IMR-90 (cell line): ENCODE measurements at regions not wholly inside any gene's neighbourhood (a gene's known extent, or its start where the extent isn't known, plus 50 kb on each side); places are given as distances from the start of the nearest gene placed in this dataset.

Source experiments
- ATAC-seq: fragments of 200-7000 bp; cut with Tn5 transposase; 2 replicates; pipeline ENCODE4 v1.9.1; 2020; ENCODE audit warnings: low read depth, mild to moderate bottlenecking, moderate library complexity
- BruUV-seq: library from RNA; stranded (reverse); fragments of 400-500 nt; replicated peaks from 2 replicates; lab custom pipeline; 2021; lab: Mats Ljungman, UMichigan
- CTCF ChIA-PET: fragments of 300-600 bp; formaldehyde crosslinking; extraction: SDS; loops from one replicate; lab custom pipeline; 2021; ENCODE audit warnings: antibody characterized with exemption; lab: Yijun Ruan, JAX
- POLR2A ChIA-PET: fragments of 300-600 bp; sonication (Branson Sonifier 250); formaldehyde crosslinking; loops from one replicate; lab custom pipeline; 2022; ENCODE audit warnings: antibody characterized with exemption; ENCODE audit not compliant: unreplicated experiment; lab: Charles Lee
- DNase-seq: peaks from one replicate; pipeline ENCODE4 v3.0.0; 2013
- H2AFZ ChIP-seq: replicated peaks from 2 replicates; pipeline ENCODE3; 2013; ENCODE audit warnings: low read length, mild to moderate bottlenecking; ENCODE audit not compliant: poor library complexity
- H2AK5ac ChIP-seq: 2 replicates; pipeline ENCODE4 v1.6.1; 2013; ENCODE audit warnings: low read depth, low read length, inconsistent platforms
- H2AK9ac ChIP-seq: replicated peaks from 2 replicates; pipeline ENCODE3; 2013; ENCODE audit warnings: mild to moderate bottlenecking, low read depth, low read length, moderate library complexity; ENCODE audit not compliant: poor library complexity
- H2BK120ac ChIP-seq: 2 replicates; pipeline ENCODE4 v1.6.1; 2013; ENCODE audit warnings: low read depth, low read length, inconsistent platforms
- H2BK15ac ChIP-seq: 3 replicates; pipeline ENCODE4 v1.6.1; 2013; ENCODE audit warnings: low read depth, low read length, inconsistent platforms
- H2BK20ac ChIP-seq: 2 replicates; pipeline ENCODE4 v1.6.1; 2013; ENCODE audit warnings: low read depth, mild to moderate bottlenecking, inconsistent platforms, low read length, moderate library complexity
- H2BK5ac ChIP-seq: 2 replicates; pipeline ENCODE4 v1.6.1; 2013; ENCODE audit warnings: mild to moderate bottlenecking, low read depth, low read length, inconsistent platforms; ENCODE audit not compliant: poor library complexity, severe bottlenecking
- H3K14ac ChIP-seq: replicated peaks from 2 replicates; pipeline ENCODE4 v1.6.1; 2013; ENCODE audit warnings: low read depth, low read length, inconsistent platforms
- H3K18ac ChIP-seq: 2 replicates; pipeline ENCODE4 v1.6.1; 2013; ENCODE audit warnings: low read depth, low read length, control low read depth
- H3K23ac ChIP-seq: 2 replicates; pipeline ENCODE4 v1.6.1; 2013; ENCODE audit warnings: low read depth, low read length, inconsistent platforms
- H3K27ac ChIP-seq: 2 replicates; pipeline ENCODE4 v1.5.1; 2013; ENCODE audit warnings: mild to moderate bottlenecking, control low read depth, low read length; ENCODE audit not compliant: insufficient read depth
- H3K27me3 ChIP-seq: 2 replicates; pipeline ENCODE4 v1.6.1; 2013; ENCODE audit warnings: low read length; ENCODE audit not compliant: control insufficient read depth, insufficient read depth
- H3K36me3 ChIP-seq: 2 replicates; pipeline ENCODE4 v1.6.1; 2013; ENCODE audit warnings: low read length, mixed read lengths; ENCODE audit not compliant: control insufficient read depth, insufficient read depth
- H3K4ac ChIP-seq: 2 replicates; pipeline ENCODE4 v1.6.1; 2013; ENCODE audit warnings: low read depth, low read length, inconsistent platforms
- H3K4me1 ChIP-seq: 2 replicates; pipeline ENCODE4 v1.6.1; 2013; ENCODE audit warnings: low read length, mixed read lengths; ENCODE audit not compliant: control insufficient read depth, insufficient read depth
- H3K4me2 ChIP-seq: 2 replicates; pipeline ENCODE4 v1.6.1; 2013; ENCODE audit warnings: low read depth, mild to moderate bottlenecking, control low read depth, low read length, moderate library complexity
- H3K4me3 ChIP-seq: 2 replicates; pipeline ENCODE4 v1.5.1; 2013; ENCODE audit warnings: low read depth, mild to moderate bottlenecking, control low read depth, low read length, moderate library complexity; ENCODE audit not compliant: insufficient read depth
- H3K56ac ChIP-seq: 2 replicates; pipeline ENCODE4 v1.6.1; 2013; ENCODE audit warnings: low read length, inconsistent platforms; ENCODE audit not compliant: insufficient read depth; ENCODE audit errors: extremely low read depth
- H3K79me1 ChIP-seq, 2 experiments: 2 replicates each; pipeline ENCODE4 v1.6.1; 2013; ENCODE audit warnings: low read length in 2 of 2, inconsistent platforms in 1 of 2, low read depth in 1 of 2
- H3K9ac ChIP-seq: 2 replicates; pipeline ENCODE4 v1.6.1; 2013; ENCODE audit warnings: low read depth, low read length, control low read depth
- H3K9me1 ChIP-seq: 2 replicates; pipeline ENCODE4 v1.6.1; 2013; ENCODE audit warnings: low read length, inconsistent platforms; ENCODE audit not compliant: insufficient read depth
- H3K9me3 ChIP-seq: 2 replicates; pipeline ENCODE4 v1.6.1; 2013; ENCODE audit warnings: low read length; ENCODE audit not compliant: control insufficient read depth, insufficient read depth
- H4K20me1 ChIP-seq: 2 replicates; pipeline ENCODE4 v1.6.1; 2013; ENCODE audit warnings: low read length, inconsistent platforms; ENCODE audit not compliant: insufficient read depth
- H4K5ac ChIP-seq: 2 replicates; pipeline ENCODE4 v1.6.1; 2013; ENCODE audit warnings: mild to moderate bottlenecking, low read depth, low read length, control low read depth
- H4K8ac ChIP-seq, 2 experiments: 2 replicates each; pipeline ENCODE4 v1.6.1; 2013; ENCODE audit warnings: low read depth in 2 of 2, low read length in 2 of 2, control low read depth in 1 of 2, inconsistent platforms in 1 of 2
- H4K91ac ChIP-seq: 2 replicates; pipeline ENCODE4 v1.6.1; 2013; ENCODE audit warnings: low read depth, low read length, inconsistent platforms; ENCODE audit not compliant: insufficient read depth
- BHLHE40 ChIP-seq: fragments of 150-350 bp; IDR thresholded peaks from 2 replicates; pipeline ENCODE4 v1.6.1; 2016; ENCODE audit warnings: mild to moderate bottlenecking, low read depth, low read length
- CEBPB ChIP-seq: IDR thresholded peaks from 2 replicates; pipeline ENCODE4 v1.6.1; 2012; ENCODE audit warnings: low read depth, low read length, improper control_type of control experiment
- CTCF ChIP-seq: conservative IDR thresholded peaks from 2 replicates; pipeline ENCODE4 v1.5.1; 2012; ENCODE audit warnings: mild to moderate bottlenecking, low read depth, low read length, improper control_type of control experiment
- ELK1 ChIP-seq: fragments of 150-350 bp; IDR thresholded peaks from 2 replicates; pipeline ENCODE4 v1.6.1; 2016; ENCODE audit warnings: low read depth, mild to moderate bottlenecking, low read length, moderate library complexity, borderline replicate concordance
- MAFK ChIP-seq: IDR thresholded peaks from 2 replicates; pipeline ENCODE4 v1.6.1; 2012; ENCODE audit warnings: low read depth, low read length, improper control_type of control experiment
- MXI1 ChIP-seq: IDR thresholded peaks from 2 replicates; pipeline ENCODE4 v1.6.1; 2012; ENCODE audit warnings: low read depth, mild to moderate bottlenecking, low read length, moderate library complexity, borderline replicate concordance
- NFE2L2 ChIP-seq: fragments of 150-350 bp; IDR thresholded peaks from 2 replicates; pipeline ENCODE4 v1.6.1; 2016; ENCODE audit warnings: low read depth, mild to moderate bottlenecking, low read length
- RAD21 ChIP-seq: IDR thresholded peaks from 2 replicates; pipeline ENCODE4 v1.6.1; 2012; ENCODE audit warnings: low read length, improper control_type of control experiment
- RCOR1 ChIP-seq: IDR thresholded peaks from 2 replicates; pipeline ENCODE4 v1.6.1; 2012; ENCODE audit warnings: mild to moderate bottlenecking, low read length, improper control_type of control experiment; ENCODE audit not compliant: insufficient replicate concordance
- SMC3 ChIP-seq: fragments of 150-350 bp; IDR thresholded peaks from 2 replicates; pipeline ENCODE4 v1.6.1; 2016; ENCODE audit warnings: low read depth, mild to moderate bottlenecking, antibody characterized with exemption, low read length, moderate library complexity
- WGBS, 2 experiments: methylation state at CpG; one replicate each; pipeline versions ENCODE4 v1.1.5 to v1.1.7; 2013; ENCODE audit warnings: missing lambda C conversion rate in 2 of 2; ENCODE audit not compliant: insufficient read length in 1 of 2; ENCODE audit errors: extremely low coverage in 2 of 2; 5-methylcytosine and 5-hydroxymethylcytosine counted together
- dilution Hi-C: fragments of 300-500 bp; cut with HindIII; formaldehyde crosslinking; loops from one replicate; pipeline ENCODE4 v1.14.3; 2018; ENCODE audit warnings: low sequenced_read_pairs; ENCODE audit not compliant: unreplicated experiment
- in situ Hi-C: fragments of 300-500 bp; cut with MboI; formaldehyde crosslinking; loops from 3 replicates; pipeline ENCODE4 v1.14.3; 2019; ENCODE audit warnings: low sequenced_read_pairs, inconsistent platforms, mixed read lengths
- intact Hi-C: fragments of 100-400 bp; cut with micrococcal nuclease; formaldehyde crosslinking; loops from 2 replicates; pipeline ENCODE4 v1.10.0; 2022

- no peak overlapping the region for H2BK120ac ChIP-seq
- H3K4ac ChIP-seq = no peak overlapping the region
- no peaks in the 10 kb centered on the region for H4K20me1 ChIP-seq
- no peak overlapping the region for H3K9ac ChIP-seq
- no peak overlapping the region for H3K56ac ChIP-seq
- no peak overlapping the region for H4K8ac ChIP-seq
- H3K4me3 ChIP-seq = no peak overlapping the region
- CTCF ChIA-PET = no interaction called here
- peaks cover 2% of the 10 kb centered on the region; the same call in 1 of the 2 replicates for H3K27me3 ChIP-seq
- TF ChIP-seq NFE2L2 (no peak), RAD21 (no peak), RCOR1 (no peak), MXI1 (no peak), CTCF (no peak), BHLHE40 (no peak), CEBPB (no peak), MAFK (no peak), SMC3 (no peak), ELK1 (no peak)
- no TSS peak for BruUV-seq
- H3K4me1 ChIP-seq = no peaks in the 10 kb centered on the region
- H3K9me1 ChIP-seq = no peaks in the 10 kb centered on the region
- DNase-seq = no peak
- H2BK5ac ChIP-seq = no peak overlapping the region
- no peak overlapping the region for H2BK15ac ChIP-seq
- H3K23ac ChIP-seq = no peak overlapping the region
- no peak overlapping the region for H4K91ac ChIP-seq
- H3K14ac ChIP-seq = no peak overlapping the region
- H2AK5ac ChIP-seq = no peak overlapping the region
- H3K36me3 ChIP-seq = no peaks in the 10 kb centered on the region
- dilution Hi-C loops = no loop called here
- no peak overlapping the region for H3K18ac ChIP-seq
- H3K79me1 ChIP-seq = no peaks in the 10 kb centered on the region
- WGBS, 2 experiments = no CpG with 5 or more reads among the region's 2 CpGs
- peak; percentile 44; the same call in 1 of the 2 replicates for ATAC-seq
- H2BK20ac ChIP-seq = no peak overlapping the region
- no peak overlapping the region for H4K5ac ChIP-seq
- no peaks in the 10 kb centered on the region for H3K9me3 ChIP-seq
- POLR2A ChIA-PET = no interaction called here
- H3K27ac ChIP-seq = no peak overlapping the region
- H2AFZ ChIP-seq = no peak overlapping the region
- no peak overlapping the region for H2AK9ac ChIP-seq
- in situ Hi-C loops = no loop called here
- intact Hi-C loops = no loop called here
- no peak overlapping the region for H3K4me2 ChIP-seq
These were observed 146.8 kb upstream of the DAPK1 start for GRCh38 chr9:87350915-87351314.
